Esophagus muscularis mucosa (tissue), 4 donors: ENCODE measurements at regions not wholly inside any gene's neighbourhood (a gene's known extent, or its start where the extent isn't known, plus 50 kb on each side); places are given as distances from the start of the nearest gene placed in this dataset.

ENCODE experiments used
- DNase-seq: peaks from one replicate; pipeline ENCODE4 v3.0.0-alpha.2; 2017; ENCODE audit errors: extremely low spot score
- H3K27ac ChIP-seq, 4 donors: fragments of 200-600 bp; sonication (generic); replicated peaks in 1 of 4; 1 replicate in 3 of 4; 2 replicates in 1 of 4; pipeline ENCODE4 v1.5.1; 2016 to 2019; ENCODE audit warnings: mild to moderate bottlenecking in 1 of 4
- H3K27me3 ChIP-seq, 4 donors: fragments of 200-600 bp; sonication (generic); one replicate each; pipeline versions ENCODE4 v1.5.1 to v1.6.0; 2016 to 2019
- H3K36me3 ChIP-seq, 4 donors: fragments of 200-600 bp; sonication (generic); one replicate each; pipeline ENCODE4 v1.5.1; 2016 to 2019
- H3K4me1 ChIP-seq, 4 donors: fragments of 200-600 bp; sonication (generic); one replicate each; pipeline ENCODE4 v1.5.1; 2016 to 2019
- H3K4me3 ChIP-seq, 4 donors: fragments of 200-600 bp; sonication (generic); 1 replicate in 2 of 4; 2 replicates in 2 of 4; pipeline ENCODE4 v1.5.1; 2016 to 2019; ENCODE audit warnings: mild to moderate bottlenecking in 4 of 4, moderate library complexity in 1 of 4
- H3K9me3 ChIP-seq, 4 donors: fragments of 200-600 bp; sonication (generic); 1 replicate in 3 of 4; 2 replicates in 1 of 4; pipeline ENCODE4 v1.5.1; 2016 to 2019
- EP300 ChIP-seq: sonication (generic); formaldehyde crosslinking; IDR thresholded peaks from one replicate; pipeline ENCODE4 v1.6.1; 2017; ENCODE audit warnings: antibody characterized with exemption
- POLR2A ChIP-seq: fragments of 450-650 bp; IDR thresholded peaks from one replicate; pipeline ENCODE4 v1.6.1; 2017; ENCODE audit warnings: antibody characterized with exemption, moderate library complexity, mild to moderate bottlenecking, low read depth
- POLR2AphosphoS5 ChIP-seq, 2 donors: sonication (generic); formaldehyde crosslinking; IDR thresholded peaks; one replicate each; pipeline ENCODE4 v1.6.1; 2017; ENCODE audit warnings: antibody characterized with exemption in 2 of 2
- WGBS: methylation state at CpG from one replicate; pipeline ENCODE4 v1.1.5; 2018; 5-methylcytosine and 5-hydroxymethylcytosine counted together
- intact Hi-C: fragments of 100-400 bp; cut with DNase I; formaldehyde crosslinking; loops from one replicate; pipeline ENCODE4 v1.15.1; 2023
- TF ChIP-seq, protein P1 (sequence below), 3 experiments: fragments of 200-600 bp in 2 of 3; fragments of 450-650 bp in 1 of 3; sonication (generic) in 2 of 3; IDR thresholded peaks; one replicate each; pipeline ENCODE4 v1.5.1; 2017 to 2019; ENCODE audit warnings: antibody characterized with exemption in 3 of 3, mild to moderate bottlenecking in 2 of 3, moderate library complexity in 1 of 3

DNA sequence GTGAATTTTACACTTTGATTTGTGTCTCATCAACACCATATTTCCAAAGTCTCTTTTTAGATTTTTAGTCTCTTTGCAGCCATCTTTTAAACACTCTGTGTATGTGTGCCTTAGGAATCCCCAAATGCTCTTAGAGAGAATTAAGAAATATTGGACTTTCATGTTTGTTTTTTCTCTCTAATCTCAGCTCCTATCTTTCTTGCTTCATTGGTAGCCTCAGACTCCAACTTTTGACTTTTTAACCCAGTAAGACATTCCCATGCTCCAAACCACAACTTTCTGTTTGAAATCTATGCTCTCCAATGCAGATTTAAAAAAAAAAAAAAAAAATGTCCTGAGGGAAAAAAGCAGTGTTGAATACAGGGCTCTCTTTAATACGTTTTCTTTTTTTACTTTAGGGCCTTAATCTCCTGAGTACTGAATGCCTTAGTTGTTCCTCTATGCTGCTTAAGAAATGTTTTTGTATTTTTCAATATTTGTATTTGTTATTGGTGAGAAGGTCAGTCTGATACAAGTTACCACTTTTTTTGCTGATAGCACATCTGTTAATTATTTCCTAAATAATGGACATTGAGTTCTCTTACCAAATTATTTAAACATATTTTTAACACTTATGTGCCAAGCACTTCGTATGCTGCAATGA is 489.9 kb downstream of the NXPH1 start:
- intact Hi-C loops = no loop called here
- Histone ChIP-seq H3K4me1 (no peaks in the 10 kb centered on the region), H3K4me3 (no peak overlapping the region), H3K27me3 (no peaks in the 10 kb centered on the region), H3K36me3 (no peaks in the 10 kb centered on the region), H3K9me3 (no peaks in the 10 kb centered on the region), H3K27ac (no peak overlapping the region)
- 53% methylated on average over 2 of the region's 2 CpGs for WGBS
- TF ChIP-seq EP300 (no peak), POLR2A (no peak), POLR2AphosphoS5 (IDR thresholded peaks at IDR 0.05) (no peak)
- TF ChIP-seq, protein P1, sequence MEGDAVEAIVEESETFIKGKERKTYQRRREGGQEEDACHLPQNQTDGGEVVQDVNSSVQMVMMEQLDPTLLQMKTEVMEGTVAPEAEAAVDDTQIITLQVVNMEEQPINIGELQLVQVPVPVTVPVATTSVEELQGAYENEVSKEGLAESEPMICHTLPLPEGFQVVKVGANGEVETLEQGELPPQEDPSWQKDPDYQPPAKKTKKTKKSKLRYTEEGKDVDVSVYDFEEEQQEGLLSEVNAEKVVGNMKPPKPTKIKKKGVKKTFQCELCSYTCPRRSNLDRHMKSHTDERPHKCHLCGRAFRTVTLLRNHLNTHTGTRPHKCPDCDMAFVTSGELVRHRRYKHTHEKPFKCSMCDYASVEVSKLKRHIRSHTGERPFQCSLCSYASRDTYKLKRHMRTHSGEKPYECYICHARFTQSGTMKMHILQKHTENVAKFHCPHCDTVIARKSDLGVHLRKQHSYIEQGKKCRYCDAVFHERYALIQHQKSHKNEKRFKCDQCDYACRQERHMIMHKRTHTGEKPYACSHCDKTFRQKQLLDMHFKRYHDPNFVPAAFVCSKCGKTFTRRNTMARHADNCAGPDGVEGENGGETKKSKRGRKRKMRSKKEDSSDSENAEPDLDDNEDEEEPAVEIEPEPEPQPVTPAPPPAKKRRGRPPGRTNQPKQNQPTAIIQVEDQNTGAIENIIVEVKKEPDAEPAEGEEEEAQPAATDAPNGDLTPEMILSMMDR (IDR thresholded peaks at IDR 0.05) = no peak
- no peak for DNase-seq

DNA sequence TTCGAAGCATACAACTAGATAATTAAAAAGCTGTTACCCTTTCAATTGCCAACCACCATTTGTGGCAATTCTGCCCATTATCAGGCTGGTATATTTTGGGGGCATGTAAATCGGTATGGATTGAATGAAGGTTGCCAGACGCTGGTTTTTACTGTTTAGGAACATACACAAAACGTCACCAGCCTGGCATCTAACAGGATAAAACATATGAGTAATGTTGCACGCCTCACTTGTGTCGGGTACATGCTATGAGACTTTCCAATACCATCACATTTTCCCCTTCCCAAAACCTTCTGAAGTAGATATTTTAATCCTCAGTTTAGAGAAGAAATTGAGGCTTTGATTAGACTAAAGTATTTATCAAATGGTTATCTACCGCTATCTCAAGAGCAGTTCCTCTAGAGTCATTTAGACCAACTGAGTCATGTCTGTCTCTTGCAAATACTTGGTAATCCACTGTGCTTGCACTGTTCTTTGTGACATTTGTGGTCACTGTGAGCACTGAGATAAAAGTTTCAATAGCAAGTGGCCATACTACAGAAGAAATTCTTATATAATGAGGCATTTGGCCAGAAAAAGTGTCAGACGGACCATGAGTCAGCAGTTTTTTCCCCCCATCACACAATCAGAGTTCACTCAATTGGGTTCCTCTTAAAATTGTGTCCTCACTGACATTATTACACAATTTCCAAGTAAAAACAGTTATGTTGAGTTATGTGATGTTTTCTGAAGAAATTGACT is 498.7 kb downstream of the NXPH1 start:
- TF ChIP-seq EP300 (no peak), POLR2AphosphoS5 (IDR thresholded peaks at IDR 0.05) (no peak), POLR2A (no peak)
- TF ChIP-seq, protein P1 (IDR thresholded peaks at IDR 0.05) = no peak
- H3K36me3 ChIP-seq = no peaks in the 10 kb centered on the region
- H3K4me3 ChIP-seq = no peak overlapping the region
- H3K27ac ChIP-seq = no peak overlapping the region
- H3K27me3 ChIP-seq = no peaks in the 10 kb centered on the region
- no peaks in the 10 kb centered on the region for H3K9me3 ChIP-seq
- H3K4me1 ChIP-seq = no peaks in the 10 kb centered on the region
- no peak for DNase-seq
- WGBS = 74% methylated on average over 8 of the region's 8 CpGs
- intact Hi-C loops = no loop called here

DNA sequence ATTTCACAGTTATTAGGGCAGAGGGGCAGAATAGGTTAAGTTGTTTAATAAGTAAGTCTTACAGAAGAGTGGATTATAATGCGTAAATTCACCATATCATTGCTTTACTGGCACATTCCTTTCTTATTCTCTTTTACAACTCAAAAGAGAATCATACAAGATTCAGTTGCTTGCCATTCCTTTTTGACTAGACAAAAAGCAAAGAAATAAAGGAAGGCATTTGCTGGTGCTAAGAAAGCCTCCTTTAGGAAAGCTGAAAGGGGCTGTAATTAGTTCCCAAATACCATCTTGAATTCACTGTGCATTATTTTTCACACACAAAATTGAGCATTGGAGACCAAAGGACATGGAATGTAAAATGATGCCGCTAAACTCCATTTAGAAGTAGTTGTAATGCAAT is 499.3 kb downstream of the NXPH1 start:
- H3K4me1 ChIP-seq = no peaks in the 10 kb centered on the region
- DNase-seq = no peak
- 92% methylated on average over 2 of the region's 2 CpGs for WGBS
- H3K9me3 ChIP-seq = no peaks in the 10 kb centered on the region
- intact Hi-C loops = no loop called here
- no peaks in the 10 kb centered on the region for H3K27me3 ChIP-seq
- no peaks in the 10 kb centered on the region for H3K36me3 ChIP-seq
- no peak overlapping the region for H3K27ac ChIP-seq
- TF ChIP-seq, protein P1 (IDR thresholded peaks at IDR 0.05) = no peak
- TF ChIP-seq POLR2A (no peak), POLR2AphosphoS5 (IDR thresholded peaks at IDR 0.05) (no peak)
- no peak overlapping the region for H3K4me3 ChIP-seq

DNA sequence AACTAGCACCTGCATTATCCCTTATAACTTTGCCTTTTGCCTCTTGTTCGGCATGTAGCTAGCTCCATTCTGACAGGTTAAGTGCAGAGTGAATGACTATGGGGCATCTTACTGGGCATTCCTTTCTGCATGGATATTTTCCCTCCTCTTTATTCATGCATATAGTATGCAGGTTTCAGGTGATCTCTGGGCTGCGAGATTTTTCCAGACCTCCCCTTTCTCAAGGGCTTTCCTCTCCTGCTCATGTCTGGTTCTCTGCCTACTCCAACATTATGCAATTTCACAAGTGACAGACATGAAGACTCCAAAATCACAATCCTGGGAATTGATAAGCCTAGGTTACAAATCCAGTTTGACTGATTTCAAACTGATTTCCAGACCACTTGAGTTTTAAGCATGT is 503.8 kb downstream of the NXPH1 start:
- TF ChIP-seq POLR2AphosphoS5 (IDR thresholded peaks at IDR 0.05) (no peak), POLR2A (no peak), EP300 (no peak)
- TF ChIP-seq, protein P1 (IDR thresholded peaks at IDR 0.05) = no peak
- Histone ChIP-seq H3K27me3 (no peaks in the 10 kb centered on the region), H3K4me1 (no peaks in the 10 kb centered on the region), H3K36me3 (no peaks in the 10 kb centered on the region), H3K4me3 (no peak overlapping the region), H3K27ac (no peak overlapping the region), H3K9me3 (no peaks in the 10 kb centered on the region)
- intact Hi-C loops = no loop called here
- no peak for DNase-seq
- 83% methylated on average over 2 of the region's 2 CpGs for WGBS
